ENCODE measurements at regions not wholly inside any gene's neighbourhood (a gene's known extent, or its start where the extent isn't known, plus 50 kb on each side); places are given as distances from the start of the nearest gene placed in this dataset.
A peak's percentile ranks its signal among the peaks of the same experiment; 100 is the strongest.
"Not testable (repeated sequence)": the region's sequence is repeated elsewhere in the genome, so short reads cannot be mapped to it uniquely, and the experiment has no call there.

DNA sequence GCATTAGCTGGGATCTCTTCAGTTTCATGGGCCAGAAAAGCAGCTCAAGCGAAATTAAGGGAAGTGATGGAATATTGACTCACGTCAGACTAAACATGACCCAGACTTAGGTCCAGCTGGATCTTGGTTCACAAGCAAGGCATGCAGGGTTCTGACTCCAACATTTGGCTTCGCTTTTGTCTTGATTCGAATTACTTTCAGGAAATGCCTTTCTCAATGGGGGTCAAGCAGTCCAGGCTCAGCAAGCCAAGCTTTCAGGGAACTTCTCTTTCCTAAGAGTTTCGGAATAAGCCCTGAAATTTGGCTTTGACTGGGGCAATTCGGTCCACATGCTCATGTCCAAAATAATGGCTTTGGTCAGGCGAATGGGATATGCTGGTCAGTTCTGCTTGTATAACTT lies 678.7 kb upstream of the TMEM132C start:
- DNase-seq: peak; percentile 67

DNA sequence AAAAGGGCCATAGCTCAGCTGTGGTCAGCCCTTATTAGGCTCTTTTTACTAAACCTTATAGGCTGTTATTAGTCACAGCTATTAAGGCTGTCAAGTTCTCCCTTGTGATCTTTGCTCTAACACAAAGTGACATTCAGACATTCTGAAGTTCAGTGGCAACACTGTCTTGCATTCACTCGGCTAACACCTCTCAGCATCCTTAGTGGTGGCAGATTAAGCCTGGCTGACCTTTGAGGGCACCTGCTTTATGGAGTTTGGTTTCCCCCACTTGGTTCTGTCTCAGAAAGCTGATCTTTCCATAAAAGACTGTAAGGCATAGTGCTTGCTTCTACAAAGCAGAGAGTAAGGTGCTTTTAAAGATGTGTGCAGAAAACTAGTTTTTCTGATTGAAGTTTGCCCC lies 677.4 kb upstream of the TMEM132C start:
- DNase-seq: no peak

DNA sequence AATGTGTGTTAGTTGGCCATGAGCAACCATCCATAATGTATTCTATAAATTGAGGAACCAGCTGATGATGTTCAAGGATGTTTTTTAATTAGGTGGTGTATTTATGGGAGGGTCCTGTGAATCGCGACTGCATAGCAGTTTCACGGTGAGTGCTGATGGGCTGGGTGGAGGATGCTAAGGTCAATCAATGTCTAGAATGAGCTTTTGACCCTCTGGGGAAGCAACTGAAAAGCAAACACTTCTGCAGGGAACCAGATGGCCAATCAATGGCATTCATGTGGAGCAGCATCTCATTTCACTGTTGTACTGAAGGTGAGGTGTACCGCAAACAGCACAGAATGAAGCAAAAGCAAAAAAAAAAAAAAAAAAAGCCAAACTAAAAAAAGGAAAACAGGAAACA lies 676.1 kb upstream of the TMEM132C start:
- DNase-seq: no peak

DNA sequence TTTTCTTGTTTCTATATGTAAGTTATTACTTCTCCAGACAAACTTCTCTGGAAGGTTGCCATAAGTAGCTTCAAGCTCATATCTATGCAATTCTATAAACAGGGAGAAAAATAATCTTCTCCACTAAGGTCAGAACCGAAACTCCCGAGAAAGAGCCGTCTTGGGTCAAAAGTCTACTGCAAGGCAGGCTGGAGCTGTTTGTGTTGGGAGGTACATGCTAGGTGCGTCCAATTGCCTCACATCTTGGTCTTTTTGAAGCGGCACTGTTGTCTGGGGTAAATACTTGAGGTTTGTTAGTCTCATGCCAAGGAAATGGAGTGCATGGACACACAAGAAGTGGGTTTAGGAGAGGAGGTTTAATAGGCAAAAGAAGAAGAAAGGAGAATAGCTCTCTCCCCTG lies 674.7 kb upstream of the TMEM132C start:
- DNase-seq: no peak

DNA sequence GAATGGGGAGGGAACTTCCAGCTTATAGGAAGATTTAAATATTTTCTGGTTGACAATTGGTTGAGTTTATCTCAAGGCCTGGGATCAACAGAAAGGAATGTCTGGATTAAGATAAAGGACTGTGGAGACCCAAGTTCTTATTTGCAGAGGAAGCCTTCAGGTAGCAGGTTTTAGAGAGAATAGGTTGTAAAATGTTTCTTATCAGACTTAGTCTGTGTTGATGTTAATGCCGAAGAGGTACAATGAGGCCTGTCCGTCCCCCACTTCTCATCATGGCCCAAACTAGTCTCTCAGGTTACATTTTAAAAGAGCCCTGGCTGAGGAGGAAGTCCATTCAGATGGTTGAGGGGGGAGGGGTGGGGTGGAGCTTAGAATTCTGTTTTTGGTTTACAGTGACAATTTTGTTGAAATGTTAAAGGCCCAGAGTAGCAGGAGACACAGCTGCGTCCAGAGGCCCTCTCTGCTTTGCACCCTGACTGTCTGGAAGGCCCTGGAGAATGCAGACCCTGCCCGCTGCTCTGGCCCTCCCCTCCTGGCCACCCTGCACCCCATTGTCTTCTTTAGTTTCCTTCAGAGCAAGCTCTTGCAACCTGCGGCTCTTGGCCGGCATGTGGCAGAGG lies 672.5 kb upstream of the TMEM132C start:
- no peak for DNase-seq

DNA sequence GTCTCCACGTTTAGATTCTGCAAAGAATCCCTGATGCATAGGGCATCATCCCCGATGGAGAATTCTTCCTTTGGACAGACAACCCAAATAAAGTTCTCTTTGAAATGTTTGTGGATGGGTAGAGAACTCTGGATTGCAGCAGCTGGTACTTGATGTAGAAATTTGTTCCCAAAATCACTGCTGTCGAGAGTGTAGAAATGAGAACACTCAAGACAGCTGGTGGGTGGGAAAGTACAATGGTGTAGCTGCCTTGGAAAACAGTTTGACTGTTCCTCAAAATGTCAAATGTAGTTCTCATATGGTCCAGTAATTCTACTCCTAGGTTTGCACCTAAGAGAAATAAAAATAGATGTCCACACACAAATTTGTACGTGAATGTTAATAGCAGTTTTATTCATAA lies 671.5 kb upstream of the TMEM132C start:
- DNase-seq: no peak

DNA sequence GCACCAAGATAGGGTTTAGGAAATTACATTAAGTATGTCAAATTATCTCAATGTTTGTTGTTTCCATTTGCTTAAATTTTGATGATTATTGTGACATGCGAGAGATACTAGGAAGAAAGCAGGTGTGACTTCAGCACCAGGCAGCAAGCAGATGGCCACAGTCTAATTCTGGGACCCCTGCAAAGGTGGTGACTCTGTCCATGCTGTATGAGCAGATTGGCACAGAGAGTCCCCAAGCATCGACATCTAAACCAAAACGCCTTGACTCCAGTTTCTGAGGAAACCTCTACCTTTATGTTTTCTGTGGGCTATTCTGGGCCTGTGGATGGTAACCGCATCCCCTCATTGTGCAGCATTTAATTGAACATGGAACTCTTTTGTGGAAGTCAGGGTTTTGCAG lies 670.1 kb upstream of the TMEM132C start:
- no peak for DNase-seq

DNA sequence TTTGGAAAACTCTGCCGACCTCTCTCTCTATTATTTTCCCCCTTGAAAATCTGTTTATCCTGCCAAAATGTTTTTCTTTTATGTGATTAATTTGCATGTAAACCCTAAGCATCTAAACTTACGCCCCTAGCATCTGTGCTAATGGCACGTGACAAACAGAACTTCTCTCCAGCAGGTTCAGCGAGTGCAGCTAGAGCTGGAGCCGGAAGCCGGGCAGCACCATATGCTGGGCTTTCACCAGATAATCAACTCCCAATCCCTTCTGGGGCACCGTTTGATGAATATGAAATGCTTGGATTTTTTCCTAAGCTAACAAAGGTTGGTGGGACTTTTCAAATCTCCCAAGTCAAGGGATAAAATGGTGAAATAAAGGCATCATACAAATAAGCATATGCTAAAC lies 667.5 kb upstream of the TMEM132C start:
- DNase-seq: no peak

DNA sequence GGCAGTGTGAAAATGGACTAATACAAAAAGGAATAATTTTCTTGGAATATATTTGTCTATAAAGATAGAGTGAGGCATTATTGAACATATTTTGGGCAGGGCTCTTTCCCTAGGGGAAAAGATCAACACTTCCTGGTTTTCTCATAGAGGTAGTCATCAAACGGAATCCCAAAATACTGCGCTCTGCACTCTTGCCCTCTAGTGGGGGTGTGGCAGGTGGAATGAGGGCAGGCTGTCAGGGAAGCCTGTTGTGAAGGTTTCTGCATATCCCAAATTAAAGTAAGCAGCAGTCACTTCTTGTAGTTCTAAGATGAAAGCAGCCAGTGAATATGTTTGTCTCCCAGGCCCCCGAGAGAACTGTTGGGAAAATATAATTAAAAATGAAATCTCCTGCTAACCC lies 666.8 kb upstream of the TMEM132C start:
- no peak for DNase-seq

DNA sequence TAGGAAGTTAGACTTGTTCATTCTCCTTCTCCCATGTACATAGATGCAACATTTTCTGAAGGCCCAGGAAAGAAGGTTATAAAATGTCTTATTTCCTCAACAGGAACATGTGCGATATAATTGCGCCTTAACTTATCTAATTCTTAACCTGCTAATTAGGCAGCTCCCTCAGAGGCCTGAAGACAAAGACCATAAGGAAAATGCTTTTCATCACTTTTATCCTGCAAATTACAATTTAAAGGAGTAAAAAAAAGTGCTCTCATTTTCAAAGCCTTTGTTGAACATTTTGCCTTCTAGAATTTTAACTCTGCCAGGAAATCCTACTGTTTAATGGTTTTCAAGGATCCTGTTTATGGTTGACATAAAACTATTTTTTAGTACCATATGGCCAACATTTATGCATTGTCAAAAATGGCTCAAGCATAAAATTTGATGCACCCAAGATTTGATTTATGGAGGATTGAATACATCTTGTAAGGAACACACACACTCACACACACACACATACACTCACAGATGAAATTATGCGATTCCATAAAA lies 660.4 kb upstream of the TMEM132C start:
- no peak for DNase-seq

DNA sequence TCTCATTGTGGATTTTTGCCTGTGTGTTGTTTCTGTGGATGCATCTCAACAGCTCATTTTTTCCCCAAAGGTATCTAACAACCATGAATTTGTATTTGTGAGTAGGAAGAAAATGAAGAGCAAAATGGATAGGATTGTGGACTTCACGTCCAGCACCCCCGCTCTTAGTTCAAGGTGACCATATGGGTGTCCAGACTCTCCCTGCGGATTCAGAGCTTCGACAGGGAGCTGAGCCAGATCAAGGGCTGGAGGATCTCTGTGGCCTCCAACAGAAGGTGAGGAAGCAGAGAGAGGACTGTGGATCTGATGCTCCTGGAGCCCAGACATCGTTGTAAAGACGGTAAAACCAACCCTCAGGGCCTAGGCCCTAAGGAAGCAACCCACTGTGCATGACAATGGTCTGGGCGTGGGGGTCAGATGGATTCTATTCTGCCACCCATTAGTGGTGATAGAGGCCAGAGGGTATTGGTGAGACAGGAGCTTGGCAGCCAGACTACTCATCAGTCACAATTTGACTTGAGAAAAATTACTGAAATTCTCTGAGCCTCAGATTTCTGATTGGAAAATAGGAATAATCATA lies 659.7 kb upstream of the TMEM132C start:
- no peak for DNase-seq

DNA sequence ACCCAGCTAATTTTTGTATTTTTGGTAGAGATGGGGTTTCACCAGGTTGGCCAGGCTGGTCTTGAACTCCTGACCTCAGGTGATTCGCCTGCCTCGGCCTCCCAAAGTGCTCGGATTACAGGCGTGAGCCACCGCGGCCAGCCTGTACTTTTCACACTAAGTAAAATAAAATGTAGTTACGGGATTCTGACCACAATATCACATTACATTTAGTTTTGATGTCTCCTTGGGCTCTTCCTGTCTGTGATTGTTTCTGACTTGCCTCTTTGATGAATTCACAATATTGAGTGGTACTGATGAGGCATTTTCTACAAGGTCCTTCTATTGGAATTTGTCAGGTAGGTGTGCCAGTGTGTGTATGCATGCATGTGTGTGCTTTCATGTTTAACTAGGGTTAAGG lies 658.6 kb upstream of the TMEM132C start:
- not testable (repeated sequence) for DNase-seq

DNA sequence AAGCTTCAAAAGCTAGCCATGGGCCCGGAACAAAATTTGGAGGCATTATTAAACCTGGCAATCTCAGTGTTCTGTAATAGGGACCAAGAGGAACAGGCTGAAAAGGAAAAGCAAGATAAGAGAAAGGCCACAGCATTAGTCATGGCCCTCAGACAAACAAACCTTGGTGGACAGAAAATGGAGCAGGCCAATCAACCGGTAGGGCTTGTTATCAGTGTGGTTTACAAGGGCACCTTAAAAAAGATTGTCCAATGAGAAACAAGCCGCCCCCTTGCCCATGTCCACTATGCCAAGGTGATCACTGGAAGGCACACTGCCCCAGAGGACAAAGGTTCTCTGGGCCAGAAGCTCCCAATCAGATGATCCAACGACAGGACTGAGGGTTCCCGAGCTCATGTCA lies 653.9 kb upstream of the TMEM132C start:
- DNase-seq: no peak

DNA sequence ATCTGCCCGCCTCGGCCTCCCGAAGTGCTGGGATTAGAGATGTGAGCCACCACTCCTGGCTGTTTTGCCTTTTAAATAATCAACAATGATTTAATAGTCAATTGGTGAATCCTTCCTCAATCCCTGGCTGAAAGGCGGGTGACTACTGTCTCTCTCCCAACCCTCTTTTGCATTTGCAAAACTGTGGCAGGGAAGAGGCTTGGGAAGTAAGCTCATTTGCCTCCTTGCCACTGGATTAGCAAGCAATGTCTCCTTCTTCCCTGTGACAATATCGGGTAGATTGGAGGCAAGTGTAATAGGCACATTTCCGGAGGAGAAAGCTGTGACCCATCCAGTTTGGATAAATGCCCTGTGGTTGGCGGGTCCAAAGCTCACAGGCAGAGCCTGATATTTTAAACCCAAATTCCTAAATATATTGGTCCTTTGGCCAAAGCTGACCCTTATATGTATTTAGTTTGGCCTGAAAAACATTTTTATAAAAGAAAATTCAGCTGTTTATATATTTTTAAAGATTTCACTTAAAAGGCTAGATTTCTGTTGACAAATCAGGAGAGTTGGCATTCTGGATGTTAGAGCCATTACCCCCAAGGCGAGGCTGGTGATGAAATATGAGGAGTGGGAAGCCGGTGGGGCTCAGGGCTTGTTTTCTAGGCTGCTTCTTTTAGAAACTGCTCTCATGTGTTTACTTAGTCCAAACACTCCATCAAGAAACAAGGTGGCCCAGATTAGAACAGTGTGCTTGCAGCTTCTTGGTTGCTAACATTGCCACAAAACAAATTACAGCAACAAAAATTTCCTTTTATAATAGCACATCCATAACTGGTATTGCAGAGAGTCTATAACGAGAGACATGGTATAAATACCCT lies 646.9 kb upstream of the TMEM132C start:
- no peak for DNase-seq

DNA sequence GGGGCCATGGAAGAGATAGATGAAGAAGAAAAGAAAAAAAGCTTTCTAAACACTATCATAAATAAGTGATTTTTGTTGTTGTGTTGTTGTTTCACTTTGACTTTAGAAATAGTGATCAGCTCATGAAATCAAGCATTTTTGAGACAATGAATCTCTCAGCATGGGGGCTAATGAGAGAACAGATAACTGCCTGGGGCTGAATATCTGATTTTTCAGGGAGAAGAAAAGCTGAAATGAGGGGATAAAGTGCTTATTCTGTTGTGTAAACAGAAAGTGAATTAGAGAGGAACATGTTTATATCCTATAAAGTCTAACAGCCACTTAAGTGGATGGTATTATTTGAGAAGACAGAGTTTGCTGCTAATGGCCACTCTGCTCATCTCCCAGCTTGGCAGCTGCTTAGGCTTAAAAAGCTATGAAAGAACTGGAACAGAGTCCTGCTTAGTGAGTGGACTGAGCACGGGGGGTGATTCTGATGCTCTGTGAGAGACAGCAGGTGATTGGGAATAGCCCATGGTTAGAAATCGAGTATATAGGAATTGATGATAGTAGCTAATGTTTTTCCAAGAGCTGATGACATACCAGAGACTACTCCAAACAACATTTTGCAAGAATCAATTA lies 646.1 kb upstream of the TMEM132C start:
- DNase-seq: no peak

DNA sequence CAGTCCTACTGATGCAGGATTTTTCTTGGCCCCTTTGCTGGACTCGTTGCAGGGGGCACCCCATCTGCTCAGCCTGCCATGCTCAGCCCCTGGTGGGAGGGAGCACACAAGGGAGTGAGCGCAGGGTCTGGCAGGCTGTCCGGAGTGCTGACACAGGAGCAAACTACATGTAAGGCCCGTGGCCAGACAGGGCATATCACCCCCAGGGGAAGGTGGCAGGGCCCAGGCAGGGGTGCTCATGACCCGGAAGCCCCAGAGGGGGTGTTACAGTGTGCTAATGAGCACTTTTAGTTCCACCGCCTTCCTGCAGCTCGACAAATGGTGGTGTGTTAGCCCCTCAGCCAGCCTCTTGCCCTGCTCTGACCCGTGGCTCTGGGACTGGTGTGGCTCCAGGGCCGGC lies 645.6 kb upstream of the TMEM132C start:
- no peak for DNase-seq

DNA sequence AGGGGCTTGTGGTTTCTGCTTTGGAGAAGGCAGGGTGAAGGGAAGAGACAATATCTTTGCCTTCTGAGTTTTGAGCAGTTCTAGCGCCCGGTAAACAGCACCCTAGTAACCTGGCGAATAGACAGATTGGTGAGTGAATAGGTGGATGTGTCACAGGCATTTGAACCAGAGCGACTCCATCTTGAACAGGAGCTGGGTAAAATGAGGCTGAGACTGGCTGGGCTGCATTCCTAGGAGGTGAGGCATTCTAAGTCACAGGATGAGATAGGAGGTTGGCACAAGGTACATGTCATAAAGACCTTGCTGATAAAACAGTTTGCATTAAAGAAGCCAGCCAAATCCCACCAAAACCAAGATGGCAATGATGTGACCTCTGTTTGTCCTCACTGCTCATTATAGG lies 643.6 kb upstream of the TMEM132C start:
- no peak for DNase-seq

DNA sequence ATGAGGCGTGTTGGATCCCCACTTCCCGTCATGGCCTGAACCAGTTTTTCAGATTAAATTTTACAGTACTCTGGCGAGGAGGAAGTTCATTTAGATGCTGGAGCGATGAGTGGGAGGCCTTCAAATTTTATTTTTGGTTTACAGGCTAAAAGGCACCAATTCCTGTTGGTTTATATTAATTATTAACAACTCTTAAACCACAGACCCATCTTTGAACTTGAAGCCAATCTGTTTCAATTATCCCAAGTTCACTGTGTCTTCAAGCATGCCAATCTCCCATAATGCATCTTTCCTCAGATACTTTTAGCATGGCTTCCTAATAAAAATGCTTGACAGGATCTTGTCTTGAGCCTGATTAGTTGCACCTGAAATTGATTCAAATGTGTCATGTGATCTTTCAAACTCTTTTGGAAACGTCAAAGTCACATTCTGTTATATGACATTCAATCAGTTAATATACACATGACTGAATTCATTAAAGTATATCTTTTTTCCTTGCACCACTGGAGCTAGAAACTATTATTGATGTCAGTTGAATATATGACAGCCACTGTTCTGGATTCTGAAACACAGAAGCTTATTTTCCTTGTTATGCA lies 641.7 kb upstream of the TMEM132C start:
- no peak for DNase-seq

DNA sequence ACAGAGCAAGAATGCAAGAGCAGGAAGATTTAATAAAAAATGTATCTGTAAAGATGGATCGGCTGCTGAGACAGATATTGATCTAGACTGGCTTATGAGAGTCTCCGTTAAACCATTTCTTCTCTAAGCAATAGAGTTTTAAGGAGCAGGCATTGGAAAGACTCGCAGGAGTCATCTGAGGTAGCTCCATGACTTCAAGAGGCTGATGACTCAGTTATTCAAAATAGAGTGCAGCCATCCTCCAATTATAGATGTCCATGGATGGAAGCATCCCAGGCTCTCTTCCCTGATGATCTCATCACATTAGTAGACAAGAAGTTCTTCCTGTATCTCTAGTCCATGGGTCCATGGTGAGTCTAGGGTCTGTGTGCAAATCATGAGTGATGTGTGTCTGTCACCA lies 638.3 kb upstream of the TMEM132C start:
- DNase-seq: peak; percentile 54

DNA sequence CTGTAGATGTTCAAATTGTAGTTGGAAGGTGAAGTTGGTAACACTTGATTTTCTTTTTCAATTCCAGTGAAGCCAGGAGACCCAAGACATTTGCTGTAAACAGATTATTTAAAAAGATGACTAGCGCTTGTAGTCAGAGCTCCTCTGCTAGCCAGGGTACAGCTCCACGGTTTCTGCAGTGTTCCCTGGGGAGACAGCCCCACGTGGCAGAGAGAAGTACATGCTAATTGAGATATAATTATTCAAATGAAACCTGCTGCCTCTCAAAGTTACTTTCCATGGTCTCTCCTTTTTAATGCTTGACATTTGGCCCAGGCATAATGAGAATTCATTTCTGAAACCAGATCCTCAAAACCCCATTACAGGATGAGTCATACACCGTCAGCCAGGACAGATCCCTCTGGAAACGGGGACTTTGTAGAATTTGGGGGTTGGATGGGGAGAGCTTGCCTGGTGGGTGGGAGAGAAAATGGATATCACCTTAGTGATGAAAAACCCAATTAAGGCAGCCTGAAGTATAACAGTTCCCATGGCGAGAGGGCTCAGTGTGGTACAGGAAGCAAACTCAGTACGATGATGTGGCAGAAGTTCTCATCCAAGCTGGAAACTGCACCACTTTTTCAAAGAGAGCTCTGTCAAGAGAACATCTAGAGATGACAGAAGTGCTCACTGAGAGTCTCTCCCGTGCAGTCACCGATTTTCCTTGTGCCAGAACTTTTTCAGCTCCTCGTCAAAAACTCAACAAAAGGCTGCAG lies 637.7 kb upstream of the TMEM132C start:
- no peak for DNase-seq

DNA sequence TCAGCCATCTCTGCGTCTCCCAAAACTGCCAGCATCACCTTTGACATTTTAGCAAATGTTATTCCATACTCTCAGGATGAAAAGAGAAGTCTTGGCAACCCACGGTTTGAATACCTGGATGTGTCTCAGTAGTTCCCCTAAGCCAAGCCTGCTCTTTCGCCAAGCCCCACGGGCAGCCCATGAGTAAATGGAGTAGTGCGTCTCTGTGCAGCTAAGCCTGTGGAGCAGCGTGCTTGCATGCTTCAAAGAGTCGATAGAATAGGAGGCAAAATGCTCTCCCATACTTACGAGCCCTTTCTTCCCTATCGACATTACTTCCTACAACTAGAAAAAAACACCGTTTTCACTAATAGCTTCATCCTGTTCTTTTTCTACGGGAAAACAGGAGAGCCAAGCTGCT lies 634.5 kb upstream of the TMEM132C start:
- DNase-seq: no peak

DNA sequence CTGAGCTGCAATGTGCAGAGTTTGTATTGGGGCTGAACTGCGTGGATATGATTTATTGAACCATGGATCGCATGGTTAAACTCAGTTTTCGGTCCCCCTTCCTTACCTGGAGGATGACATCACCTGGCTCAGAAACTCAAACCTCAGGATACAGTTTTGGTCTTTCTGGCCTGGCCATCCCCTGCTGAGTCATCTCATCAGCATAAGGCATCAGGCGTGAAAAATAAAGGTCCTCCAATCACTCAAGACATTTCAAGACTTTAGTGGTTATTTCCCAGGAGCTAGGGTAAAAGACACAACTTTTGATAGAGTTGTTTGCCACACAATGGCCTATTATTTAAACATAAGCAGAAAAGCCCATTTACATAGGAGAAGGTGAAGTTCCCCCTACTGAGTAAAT lies 631.1 kb upstream of the TMEM132C start:
- no peak for DNase-seq
